Ishikawa (cell line): ENCODE measurements at regions not wholly inside any gene's neighbourhood (a gene's known extent, or its start where the extent isn't known, plus 50 kb on each side); places are given as distances from the start of the nearest gene placed in this dataset.

ENCODE experiments used
- CREB1 ChIP-seq: IDR thresholded peaks from 2 replicates; pipeline ENCODE4 v1.6.1; 2012; ENCODE audit warnings: low read depth
- EGR1 ChIP-seq: IDR thresholded peaks from 2 replicates; pipeline ENCODE4 v1.6.1; 2012
- YY1 ChIP-seq: IDR thresholded peaks from 2 replicates; pipeline ENCODE4 v1.6.1; 2012; ENCODE audit warnings: low read depth
- TF ChIP-seq, protein P1 (sequence below): IDR thresholded peaks from 2 replicates; pipeline ENCODE4 v1.6.1; 2012; ENCODE audit warnings: low read depth, mild to moderate bottlenecking

DNA sequence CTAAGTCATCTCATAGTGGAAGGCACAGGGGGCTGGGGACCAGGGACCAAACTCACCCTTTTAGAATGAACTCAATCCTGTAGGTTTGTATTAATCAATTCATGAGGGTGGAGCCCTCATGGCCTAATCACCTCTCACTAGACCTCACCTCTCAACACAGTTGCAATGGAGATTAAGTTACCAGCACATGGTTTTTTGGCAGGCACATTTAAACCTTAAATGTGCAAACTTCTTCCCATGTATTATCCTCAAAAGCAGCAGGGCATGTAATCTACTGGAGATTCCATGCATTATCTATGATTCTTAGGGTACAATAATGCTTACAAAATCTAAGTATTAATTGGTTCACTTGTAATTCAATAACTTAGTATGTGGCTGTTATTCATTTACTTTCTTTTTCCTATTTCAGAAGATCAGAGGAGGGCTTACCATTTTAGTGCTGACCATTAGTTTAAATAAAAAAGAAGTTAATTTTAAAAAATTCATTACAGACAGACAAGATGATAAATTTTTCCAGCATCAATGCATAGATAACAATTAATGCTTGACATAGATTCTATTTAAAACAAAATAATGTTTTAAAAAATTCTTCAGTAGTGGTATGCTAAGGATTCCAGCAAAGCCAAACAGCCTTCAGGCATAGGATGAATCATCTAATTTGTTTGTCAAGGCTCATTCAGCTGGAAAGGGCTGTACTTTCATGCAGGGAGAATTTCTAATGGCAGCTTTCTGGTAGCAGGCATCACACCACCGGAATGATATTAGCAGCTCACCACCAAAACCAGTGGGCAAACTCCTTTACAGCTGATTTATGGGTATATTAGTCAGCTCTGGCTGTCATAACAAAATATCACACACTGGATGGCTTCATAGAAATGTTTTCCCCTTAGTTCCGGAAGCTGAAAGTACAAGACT is 124.6 kb upstream of the ZNF648 start:
- TF ChIP-seq EGR1: no peak
- TF ChIP-seq YY1: peak; percentile 36; the same call in 1 of the 2 replicates
- TF ChIP-seq, protein P1, sequence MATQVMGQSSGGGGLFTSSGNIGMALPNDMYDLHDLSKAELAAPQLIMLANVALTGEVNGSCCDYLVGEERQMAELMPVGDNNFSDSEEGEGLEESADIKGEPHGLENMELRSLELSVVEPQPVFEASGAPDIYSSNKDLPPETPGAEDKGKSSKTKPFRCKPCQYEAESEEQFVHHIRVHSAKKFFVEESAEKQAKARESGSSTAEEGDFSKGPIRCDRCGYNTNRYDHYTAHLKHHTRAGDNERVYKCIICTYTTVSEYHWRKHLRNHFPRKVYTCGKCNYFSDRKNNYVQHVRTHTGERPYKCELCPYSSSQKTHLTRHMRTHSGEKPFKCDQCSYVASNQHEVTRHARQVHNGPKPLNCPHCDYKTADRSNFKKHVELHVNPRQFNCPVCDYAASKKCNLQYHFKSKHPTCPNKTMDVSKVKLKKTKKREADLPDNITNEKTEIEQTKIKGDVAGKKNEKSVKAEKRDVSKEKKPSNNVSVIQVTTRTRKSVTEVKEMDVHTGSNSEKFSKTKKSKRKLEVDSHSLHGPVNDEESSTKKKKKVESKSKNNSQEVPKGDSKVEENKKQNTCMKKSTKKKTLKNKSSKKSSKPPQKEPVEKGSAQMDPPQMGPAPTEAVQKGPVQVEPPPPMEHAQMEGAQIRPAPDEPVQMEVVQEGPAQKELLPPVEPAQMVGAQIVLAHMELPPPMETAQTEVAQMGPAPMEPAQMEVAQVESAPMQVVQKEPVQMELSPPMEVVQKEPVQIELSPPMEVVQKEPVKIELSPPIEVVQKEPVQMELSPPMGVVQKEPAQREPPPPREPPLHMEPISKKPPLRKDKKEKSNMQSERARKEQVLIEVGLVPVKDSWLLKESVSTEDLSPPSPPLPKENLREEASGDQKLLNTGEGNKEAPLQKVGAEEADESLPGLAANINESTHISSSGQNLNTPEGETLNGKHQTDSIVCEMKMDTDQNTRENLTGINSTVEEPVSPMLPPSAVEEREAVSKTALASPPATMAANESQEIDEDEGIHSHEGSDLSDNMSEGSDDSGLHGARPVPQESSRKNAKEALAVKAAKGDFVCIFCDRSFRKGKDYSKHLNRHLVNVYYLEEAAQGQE: no peak
- TF ChIP-seq CREB1: no peak
